GM12878 (cell line): ENCODE measurements at regions not wholly inside any gene's neighbourhood (a gene's known extent, or its start where the extent isn't known, plus 50 kb on each side); places are given as distances from the start of the nearest gene placed in this dataset.

Experiments
- ATAC-seq: fragments of 200-7000 bp; cut with Tn5 transposase; 3 replicates; pipeline ENCODE4 v1.9.1; 2020; ENCODE audit warnings: mild to moderate bottlenecking, moderate library complexity
- BruUV-seq: library from RNA; stranded (reverse); fragments of 400-500 nt; replicated peaks from 2 replicates; lab custom pipeline; 2021; lab: Mats Ljungman, UMichigan
- CTCF ChIA-PET: fragments of 300-600 bp; sonication (Branson Sonifier 250); formaldehyde crosslinking; extraction: SDS; loops from one replicate; lab custom pipeline; 2021; ENCODE audit warnings: inconsistent platforms; lab: Yijun Ruan, JAX
- POLR2A ChIA-PET: fragments of 350-600 bp; formaldehyde crosslinking; extraction: SDS; loops from one replicate; lab custom pipeline; 2021; ENCODE audit warnings: inconsistent platforms; lab: Charles Lee
- RAD21 ChIA-PET: fragments of 300-600 bp; sonication (Branson Sonifier 250); formaldehyde crosslinking; loops from one replicate; lab custom pipeline; 2023; ENCODE audit warnings: antibody characterized with exemption; ENCODE audit not compliant: unreplicated experiment; lab: Charles Lee
- SMC1A ChIA-PET: fragments of 300-600 bp; sonication (Branson Sonifier 250); formaldehyde crosslinking; loops from one replicate; lab custom pipeline; 2023; ENCODE audit not compliant: unreplicated experiment, uncharacterized antibody; lab: Charles Lee
- DNase-seq: peaks from one replicate; pipeline ENCODE4 v3.0.0-alpha.2; 2011; ENCODE audit warnings: low read depth, low spot score
- FAIRE-seq: peaks from 3 replicates; lab custom pipeline; 2011; peaks lifted over from hg19 to GRCh38; lab: Jason Lieb, UNC
- H2AFZ ChIP-seq: 2 replicates; pipeline ENCODE4 v1.6.0; 2011; ENCODE audit warnings: low read depth, low read length, control low read depth; ENCODE audit not compliant: control insufficient read depth
- H3K27ac ChIP-seq: 2 replicates; pipeline ENCODE4 v1.5.1; 2011; ENCODE audit warnings: control low read depth; ENCODE audit not compliant: control insufficient read depth, insufficient read depth
- H3K27me3 ChIP-seq, 2 experiments: replicated peaks in 1 of 2; 2 replicates each; pipeline versions ENCODE4 v1.6.0 to v1.6.1; 2011; ENCODE audit warnings: low read length in 1 of 2; ENCODE audit not compliant: control insufficient read depth in 2 of 2, insufficient read depth in 2 of 2
- H3K36me3 ChIP-seq, 2 experiments: 2 replicates each; pipeline ENCODE4 v1.5.1; 2011; ENCODE audit warnings: low read length in 1 of 2; ENCODE audit not compliant: control insufficient read depth in 2 of 2, insufficient read depth in 2 of 2
- H3K4me1 ChIP-seq: 2 replicates; pipeline ENCODE4 v1.6.1; 2011; ENCODE audit warnings: mild to moderate bottlenecking, low read length, moderate library complexity, mixed read lengths; ENCODE audit not compliant: control insufficient read depth, insufficient read depth
- H3K4me2 ChIP-seq: 2 replicates; pipeline ENCODE4 v1.6.0; 2011; ENCODE audit warnings: control low read depth; ENCODE audit not compliant: control insufficient read depth, insufficient read depth
- H3K4me3 ChIP-seq: fragments of 200-600 bp; sonication (generic); 2 replicates; pipeline ENCODE4 v1.5.1; 2016
- H3K79me2 ChIP-seq: 2 replicates; pipeline ENCODE4 v1.6.0; 2011; ENCODE audit warnings: low read length; ENCODE audit not compliant: control insufficient read depth, insufficient read depth
- H3K9ac ChIP-seq: 2 replicates; pipeline ENCODE4 v1.8.0; 2011; ENCODE audit warnings: low read length, control low read depth, mixed read lengths; ENCODE audit not compliant: control insufficient read depth, insufficient read depth
- H3K9me3 ChIP-seq: replicated peaks from 3 replicates; pipeline ENCODE4 v1.5.1; 2011; ENCODE audit warnings: mild to moderate bottlenecking, low read length; ENCODE audit not compliant: control insufficient read depth, insufficient read depth
- H4K20me1 ChIP-seq: 2 replicates; pipeline ENCODE4 v1.6.0; 2011; ENCODE audit not compliant: control insufficient read depth, insufficient read depth
- ASH2L ChIP-seq: fragments of 300-600, 200-600 bp; sonication (generic); IDR thresholded peaks from 2 replicates; pipeline ENCODE4 v1.6.1; 2017; ENCODE audit warnings: low read depth, mild to moderate bottlenecking, borderline replicate concordance
- CREM ChIP-seq: IDR thresholded peaks from 2 replicates; pipeline ENCODE4 v1.6.1; 2014; ENCODE audit warnings: antibody characterized with exemption, low read depth
- GABPA ChIP-seq: IDR thresholded peaks from 2 replicates; pipeline ENCODE4 v1.6.1; 2014; ENCODE audit warnings: antibody characterized with exemption, low read depth, mild to moderate bottlenecking, inconsistent platforms
- NFYA ChIP-seq: IDR thresholded peaks from 2 replicates; pipeline ENCODE4 v1.6.1; 2011; ENCODE audit warnings: low read depth, mild to moderate bottlenecking, low read length, improper control_type of control experiment, borderline replicate concordance
- RUNX3 ChIP-seq: IDR thresholded peaks from 2 replicates; pipeline ENCODE4 v1.6.1; 2012; ENCODE audit warnings: low read length, inconsistent platforms
- WGBS: methylation state at CpG from one replicate; pipeline ENCODE4 v1.1.6; 2016; ENCODE audit warnings: low lambda C conversion rate; ENCODE audit not compliant: insufficient replicate concordance, insufficient coverage; ENCODE audit errors: missing lambda C conversion rate; 5-methylcytosine and 5-hydroxymethylcytosine counted together
- in situ Hi-C: fragments of 300-500 bp; cut with MboI; formaldehyde crosslinking; loops from 9 replicates; pipeline ENCODE4 v1.14.3; 2018; ENCODE audit warnings: mixed read lengths
- intact Hi-C: fragments of 100-400 bp; cut with micrococcal nuclease; formaldehyde crosslinking; loops from one replicate; pipeline ENCODE4 v1.14.2; 2022; ENCODE audit not compliant: unreplicated experiment
- TF ChIP-seq, protein P1 (sequence below): fragments of 450-650 bp; IDR thresholded peaks from 2 replicates; pipeline ENCODE4 v1.6.1; 2016; ENCODE audit warnings: mild to moderate bottlenecking
- TF ChIP-seq, protein P2 (sequence below): fragments of 450-650 bp; IDR thresholded peaks from 2 replicates; pipeline ENCODE4 v1.6.1; 2017; ENCODE audit warnings: mild to moderate bottlenecking

DNA sequence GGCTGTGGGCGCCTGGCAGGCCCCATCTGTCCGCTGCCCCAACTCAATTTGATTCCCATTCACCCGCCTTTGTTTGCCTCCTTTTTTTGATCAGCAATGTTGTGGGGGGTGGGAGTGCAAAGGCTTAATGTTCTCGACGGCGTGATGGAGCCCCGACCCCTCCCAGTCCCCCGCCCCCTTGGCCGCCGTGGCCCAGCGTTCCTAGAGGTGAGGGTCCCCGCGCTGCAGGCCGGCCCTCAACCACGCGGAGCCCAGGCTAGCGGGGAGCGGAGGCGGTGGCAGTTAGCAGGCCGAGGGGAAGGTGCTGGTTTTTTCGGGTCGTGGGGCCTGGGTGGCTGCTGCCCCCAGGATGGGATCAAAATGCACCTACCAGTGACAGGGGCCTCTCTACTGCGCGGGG, 274.7 kb upstream of the SKOR2 start:
- Histone ChIP-seq H3K27me3 (no peaks in the 10 kb centered on the region; a peak in 2 of 4 replicates), H2AFZ (no peak overlapping the region), H3K4me3 (no peak overlapping the region), H3K36me3 (no peaks in the 10 kb centered on the region), H3K4me1 (no peaks in the 10 kb centered on the region), H3K9ac (no peak overlapping the region), H3K79me2 (no peaks in the 10 kb centered on the region), H3K4me2 (no peak overlapping the region), H3K9me3 (no peaks in the 10 kb centered on the region), H3K27ac (no peak overlapping the region), H4K20me1 (no peaks in the 10 kb centered on the region)
- ChIA-PET SMC1A (no interaction called here), POLR2A (no interaction called here), RAD21 (no interaction called here), CTCF (no interaction called here)
- BruUV-seq: no TSS peak
- FAIRE-seq (no peak), DNase-seq (no peak), ATAC-seq (no peak)
- no peak for TF ChIP-seq ASH2L
- TF ChIP-seq, protein P1, sequence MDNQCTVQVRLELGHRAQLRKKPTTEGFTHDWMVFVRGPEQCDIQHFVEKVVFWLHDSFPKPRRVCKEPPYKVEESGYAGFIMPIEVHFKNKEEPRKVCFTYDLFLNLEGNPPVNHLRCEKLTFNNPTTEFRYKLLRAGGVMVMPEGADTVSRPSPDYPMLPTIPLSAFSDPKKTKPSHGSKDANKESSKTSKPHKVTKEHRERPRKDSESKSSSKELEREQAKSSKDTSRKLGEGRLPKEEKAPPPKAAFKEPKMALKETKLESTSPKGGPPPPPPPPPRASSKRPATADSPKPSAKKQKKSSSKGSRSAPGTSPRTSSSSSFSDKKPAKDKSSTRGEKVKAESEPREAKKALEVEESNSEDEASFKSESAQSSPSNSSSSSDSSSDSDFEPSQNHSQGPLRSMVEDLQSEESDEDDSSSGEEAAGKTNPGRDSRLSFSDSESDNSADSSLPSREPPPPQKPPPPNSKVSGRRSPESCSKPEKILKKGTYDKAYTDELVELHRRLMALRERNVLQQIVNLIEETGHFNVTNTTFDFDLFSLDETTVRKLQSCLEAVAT: no peak
- no peak for TF ChIP-seq RUNX3
- TF ChIP-seq GABPA: no peak
- TF ChIP-seq, protein P2, sequence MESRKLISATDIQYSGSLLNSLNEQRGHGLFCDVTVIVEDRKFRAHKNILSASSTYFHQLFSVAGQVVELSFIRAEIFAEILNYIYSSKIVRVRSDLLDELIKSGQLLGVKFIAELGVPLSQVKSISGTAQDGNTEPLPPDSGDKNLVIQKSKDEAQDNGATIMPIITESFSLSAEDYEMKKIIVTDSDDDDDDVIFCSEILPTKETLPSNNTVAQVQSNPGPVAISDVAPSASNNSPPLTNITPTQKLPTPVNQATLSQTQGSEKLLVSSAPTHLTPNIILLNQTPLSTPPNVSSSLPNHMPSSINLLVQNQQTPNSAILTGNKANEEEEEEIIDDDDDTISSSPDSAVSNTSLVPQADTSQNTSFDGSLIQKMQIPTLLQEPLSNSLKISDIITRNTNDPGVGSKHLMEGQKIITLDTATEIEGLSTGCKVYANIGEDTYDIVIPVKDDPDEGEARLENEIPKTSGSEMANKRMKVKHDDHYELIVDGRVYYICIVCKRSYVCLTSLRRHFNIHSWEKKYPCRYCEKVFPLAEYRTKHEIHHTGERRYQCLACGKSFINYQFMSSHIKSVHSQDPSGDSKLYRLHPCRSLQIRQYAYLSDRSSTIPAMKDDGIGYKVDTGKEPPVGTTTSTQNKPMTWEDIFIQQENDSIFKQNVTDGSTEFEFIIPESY: no peak
- no peak for TF ChIP-seq CREM
- no peak for TF ChIP-seq NFYA
- in situ Hi-C loops: no loop called here
- intact Hi-C loops: no loop called here
- 61% methylated on average over 8 of the region's 24 CpGs for WGBS
